ENCODE measurements at regions not wholly inside any gene's neighbourhood (a gene's known extent, or its start where the extent isn't known, plus 50 kb on each side); places are given as distances from the start of the nearest gene placed in this dataset.

DNA sequence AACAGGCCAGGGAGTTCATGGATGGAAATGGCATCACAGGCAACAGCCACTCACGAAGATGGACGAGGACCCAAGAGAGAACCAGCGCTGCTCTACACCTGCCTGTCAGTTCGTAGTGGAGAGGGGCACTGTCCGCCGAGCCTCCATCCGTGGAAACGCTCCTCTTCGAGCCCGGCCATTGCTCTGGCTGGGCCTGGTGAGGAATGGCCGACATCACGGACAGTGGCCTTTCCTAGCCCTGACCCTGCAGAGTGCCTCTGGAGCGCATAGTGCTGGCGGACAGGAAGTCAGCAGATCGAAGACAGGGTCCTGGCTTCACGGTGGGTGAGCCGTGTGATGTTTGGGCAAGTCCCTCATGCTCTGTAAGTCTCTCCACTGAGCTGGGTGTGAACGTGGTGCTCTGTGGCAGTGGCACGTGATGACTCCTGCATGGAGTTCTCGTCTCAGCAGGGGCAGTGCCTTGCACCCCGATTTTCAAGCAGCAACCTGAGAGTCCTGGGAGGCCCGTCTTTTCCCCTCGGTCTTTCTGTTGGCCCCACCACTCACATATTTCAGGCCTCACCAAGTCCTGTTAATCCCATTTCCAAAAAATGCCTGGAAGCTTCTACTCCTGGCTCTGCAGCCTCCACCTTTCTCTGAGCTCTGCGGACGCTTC, 214.4 kb downstream of the ERMARD start:
- no peak for DNase-seq

DNA sequence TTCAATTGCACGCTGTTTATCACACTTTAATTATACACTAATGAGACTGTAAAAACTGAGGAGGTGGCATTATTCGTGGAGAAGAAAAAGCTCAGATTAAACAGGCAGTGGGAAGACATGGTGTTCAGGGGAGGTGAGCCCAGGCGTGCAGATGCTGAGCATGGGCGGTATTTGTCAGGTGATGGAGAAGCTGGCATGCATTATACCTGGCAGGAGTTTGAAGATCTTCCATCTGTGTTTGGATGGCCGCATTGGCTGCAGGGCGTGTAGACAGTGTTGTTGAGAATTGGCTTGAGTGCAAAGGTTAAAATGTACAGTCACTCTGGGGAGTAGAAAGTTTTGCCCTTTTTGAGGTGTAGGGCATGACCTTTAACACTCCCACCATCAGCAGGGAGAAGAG, 213.8 kb downstream of the ERMARD start:
- DNase-seq: no peak

DNA sequence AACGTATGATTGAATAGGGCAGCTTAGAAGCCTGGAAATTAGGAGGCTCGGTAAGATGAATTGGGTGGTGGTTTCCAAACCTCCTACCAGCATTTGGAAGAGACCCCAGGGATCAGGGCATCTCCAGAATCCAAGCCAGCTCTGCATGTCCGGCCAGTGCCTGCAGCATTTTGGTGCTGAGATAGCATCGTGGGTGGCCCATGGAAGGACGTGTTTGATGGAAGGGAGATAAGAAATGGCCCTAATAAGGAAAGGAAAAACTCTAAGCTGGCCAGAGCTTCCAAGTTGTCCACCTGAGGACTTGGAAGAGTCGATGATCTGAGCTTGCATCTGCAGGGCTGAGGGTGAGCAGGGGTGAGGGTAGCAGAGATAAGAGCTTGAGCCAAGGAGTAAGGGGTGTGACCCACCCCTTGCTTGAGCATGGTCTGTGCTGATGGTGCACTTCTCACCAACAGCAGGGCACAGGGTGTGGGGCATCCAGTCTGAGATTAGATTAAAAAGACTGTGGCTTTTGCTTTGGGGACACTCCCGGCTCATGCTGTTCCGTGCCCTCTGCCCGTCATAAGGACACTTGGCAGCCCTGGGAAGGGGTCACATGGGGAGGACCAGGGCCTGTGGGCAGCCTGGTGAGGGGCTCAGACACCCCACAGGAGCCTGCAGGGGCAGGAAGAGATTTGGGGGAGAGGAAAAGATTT, 213.2 kb downstream of the ERMARD start:
- no peak for DNase-seq

DNA sequence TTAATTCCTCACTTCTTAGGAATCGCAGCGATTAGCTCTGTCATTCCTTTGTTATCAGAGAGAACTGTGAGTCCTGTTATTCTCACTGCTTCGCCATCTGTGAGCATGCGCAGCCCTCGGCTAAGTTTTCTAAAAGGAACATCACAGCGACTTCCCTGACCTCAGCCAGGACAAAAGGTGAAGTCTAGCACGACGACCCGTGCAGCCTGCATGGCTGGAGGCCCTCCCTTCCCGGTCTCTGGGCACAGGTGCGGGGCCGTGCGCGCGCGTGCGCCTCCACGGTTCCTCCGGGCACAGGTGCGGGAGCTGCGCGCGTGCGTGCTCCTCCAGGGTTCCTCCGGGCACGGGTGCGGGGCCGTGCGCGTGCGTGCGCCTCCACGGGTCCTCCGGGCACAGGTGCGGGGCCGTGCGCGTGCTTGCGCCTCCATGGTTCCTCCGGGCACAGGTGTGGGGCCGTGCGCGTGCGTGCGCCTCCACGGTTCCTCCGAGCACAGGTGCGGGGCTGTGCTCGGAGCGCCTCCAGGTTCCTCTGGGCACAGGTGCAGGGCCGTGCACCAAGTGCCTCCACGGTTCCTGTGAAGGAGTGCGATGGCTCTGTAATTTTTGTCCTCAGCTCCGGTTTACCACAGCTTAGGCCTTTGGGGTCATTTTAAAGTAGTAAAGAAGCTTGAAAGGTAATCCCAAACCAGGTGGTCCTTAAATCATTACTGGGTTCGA, 212.3 kb downstream of the ERMARD start:
- no peak for DNase-seq

DNA sequence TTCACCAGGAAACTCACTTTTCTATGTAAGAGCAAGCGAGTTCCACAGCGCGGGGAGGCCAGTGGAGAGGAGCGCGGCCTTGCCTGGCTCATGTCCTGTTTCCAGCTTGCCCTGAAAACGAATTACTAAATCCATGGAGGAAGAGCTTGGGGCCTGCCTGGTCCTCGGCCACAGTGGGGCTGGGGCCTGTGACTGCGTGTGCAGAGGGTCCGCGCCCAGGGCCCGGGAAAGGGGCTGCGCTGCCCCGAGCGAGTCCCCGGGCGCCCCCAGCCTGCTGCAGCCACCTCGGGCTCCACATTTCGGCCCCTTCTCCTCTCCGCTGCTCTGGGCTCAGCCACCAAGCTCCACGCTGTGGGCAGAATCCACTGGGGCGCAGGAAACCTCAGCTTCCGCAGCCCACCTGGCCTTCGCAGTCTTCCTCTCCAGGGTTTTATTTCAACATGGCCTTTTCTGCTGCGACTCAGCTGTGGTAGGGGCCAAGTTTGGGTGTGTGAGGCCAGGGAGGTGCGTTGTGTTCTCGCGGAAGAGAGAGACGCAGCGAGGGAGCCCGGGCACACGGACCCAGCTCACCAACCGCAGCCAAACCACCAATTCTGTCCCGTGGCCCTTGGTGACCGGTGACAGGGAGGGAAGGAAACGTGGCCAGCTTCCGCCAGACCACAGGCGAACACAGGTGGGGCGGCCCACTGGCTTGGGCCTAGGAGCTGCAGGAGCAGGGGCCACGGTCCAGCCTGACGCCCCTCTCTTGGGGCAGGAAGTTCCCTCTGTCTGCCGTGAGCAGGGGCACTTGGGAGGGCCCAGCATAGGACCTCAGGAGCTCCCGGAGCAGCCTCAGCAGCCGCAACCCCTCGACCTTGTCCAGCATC, 211.4 kb downstream of the ERMARD start:
- DNase-seq: no peak

DNA sequence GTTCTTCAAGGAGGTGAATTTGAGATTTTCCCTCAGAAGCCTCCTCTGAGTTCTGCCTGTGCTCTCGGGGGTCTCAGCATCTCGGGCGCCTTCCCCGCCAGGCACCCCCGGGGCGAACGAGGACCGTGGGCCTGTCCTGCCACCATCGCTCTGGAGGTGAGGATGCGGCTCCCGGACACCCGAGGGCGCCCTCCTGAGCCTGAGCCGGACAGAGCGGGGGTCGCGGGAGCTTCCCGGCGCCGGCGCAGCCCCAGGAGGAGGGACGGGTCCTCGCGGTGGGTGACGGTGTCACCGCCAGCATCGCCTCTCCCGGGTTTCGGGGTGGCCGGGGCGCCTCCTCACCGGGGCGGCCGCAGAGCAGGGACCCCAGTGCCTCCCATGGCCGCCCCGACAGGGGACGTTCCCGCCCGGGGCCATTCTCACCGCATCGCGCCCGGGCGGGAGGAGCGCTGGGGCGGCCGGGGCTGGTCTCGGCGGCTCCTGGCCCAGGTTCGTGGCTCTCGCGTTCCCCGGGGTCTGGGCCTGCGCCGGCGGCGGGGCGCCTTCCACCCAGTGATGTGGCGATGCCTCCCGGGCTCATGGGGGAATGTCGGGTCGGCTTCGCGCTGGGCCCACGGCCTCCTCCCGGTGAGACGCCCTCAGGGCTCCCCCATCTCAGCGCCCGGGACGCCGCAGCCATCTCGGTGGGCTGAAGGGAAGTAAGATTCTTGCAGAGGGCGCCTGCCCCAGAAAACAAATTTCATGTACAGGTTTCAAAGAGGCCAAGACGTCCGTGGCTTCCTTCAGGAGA, 210.5 kb downstream of the ERMARD start:
- DNase-seq: no peak

DNA sequence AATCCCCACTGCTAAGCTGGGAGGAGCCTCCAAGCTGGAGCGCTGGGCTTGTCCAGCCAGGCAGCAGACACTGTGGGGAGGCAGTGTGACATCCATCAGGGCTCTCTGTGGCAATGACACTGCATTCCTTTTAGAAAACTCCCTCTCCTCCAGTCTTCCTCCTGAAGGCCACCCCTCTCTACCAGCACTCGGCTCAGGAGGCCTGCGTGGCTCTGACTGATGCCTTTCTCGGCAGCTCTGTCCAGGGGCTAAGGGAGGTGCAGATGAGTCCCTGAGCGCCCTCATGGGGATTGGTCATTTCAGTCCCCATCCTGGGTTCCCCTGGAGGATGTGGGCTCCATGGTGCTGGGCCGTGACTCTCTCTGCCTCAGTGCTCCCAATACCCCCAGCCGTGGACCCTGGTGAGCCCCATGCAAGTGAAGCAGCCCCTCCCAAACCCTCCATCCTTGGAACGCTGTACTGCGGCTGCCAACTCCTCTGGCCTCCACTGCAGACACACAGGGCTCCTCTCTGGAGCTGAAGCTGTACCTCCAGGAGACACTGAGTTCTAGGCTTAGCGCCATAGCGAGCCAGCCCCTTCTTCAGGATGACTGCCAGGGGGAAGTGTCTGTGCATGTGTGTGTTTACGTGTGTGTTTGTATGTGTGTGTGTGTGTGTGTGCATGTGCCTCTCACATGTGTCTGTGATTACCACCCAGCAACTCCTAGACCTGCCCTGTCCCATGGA, 209.6 kb downstream of the ERMARD start:
- DNase-seq: no peak

DNA sequence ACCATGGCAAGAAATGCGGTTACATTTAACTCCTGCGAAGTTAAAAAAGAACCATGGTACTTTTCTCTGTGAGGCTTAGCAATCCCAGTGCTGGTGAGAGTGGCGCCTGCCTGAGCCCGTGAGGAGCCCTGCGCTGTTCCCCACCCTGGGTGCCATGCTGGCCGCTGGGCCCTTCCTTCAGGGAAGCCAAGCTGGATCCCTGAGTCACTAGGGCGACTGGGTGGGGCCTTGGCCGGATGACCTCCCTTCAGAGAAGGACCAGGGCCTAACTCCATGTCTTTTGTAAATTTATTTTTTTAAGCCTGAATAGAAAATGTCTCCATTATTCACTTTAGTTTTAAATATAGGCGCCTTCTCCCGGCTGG, 209.1 kb downstream of the ERMARD start:
- no peak for DNase-seq

DNA sequence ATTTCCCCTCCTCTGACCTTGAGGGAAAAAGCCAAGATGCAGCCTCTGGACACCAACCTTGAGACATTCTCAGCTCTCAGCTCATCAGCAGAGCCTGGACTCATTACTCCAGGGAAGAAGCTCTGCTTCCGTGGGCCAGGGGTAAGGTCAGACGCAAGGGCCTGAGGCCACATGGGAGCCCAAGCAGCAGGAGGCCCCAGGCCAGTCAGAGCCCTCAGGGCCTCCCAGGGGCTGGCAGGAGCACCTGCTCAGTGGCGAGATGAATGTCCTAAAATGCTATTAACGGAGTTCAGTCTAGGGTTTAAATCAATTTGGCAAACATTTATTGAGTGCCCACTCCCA, 208.6 kb downstream of the ERMARD start:
- DNase-seq: no peak

DNA sequence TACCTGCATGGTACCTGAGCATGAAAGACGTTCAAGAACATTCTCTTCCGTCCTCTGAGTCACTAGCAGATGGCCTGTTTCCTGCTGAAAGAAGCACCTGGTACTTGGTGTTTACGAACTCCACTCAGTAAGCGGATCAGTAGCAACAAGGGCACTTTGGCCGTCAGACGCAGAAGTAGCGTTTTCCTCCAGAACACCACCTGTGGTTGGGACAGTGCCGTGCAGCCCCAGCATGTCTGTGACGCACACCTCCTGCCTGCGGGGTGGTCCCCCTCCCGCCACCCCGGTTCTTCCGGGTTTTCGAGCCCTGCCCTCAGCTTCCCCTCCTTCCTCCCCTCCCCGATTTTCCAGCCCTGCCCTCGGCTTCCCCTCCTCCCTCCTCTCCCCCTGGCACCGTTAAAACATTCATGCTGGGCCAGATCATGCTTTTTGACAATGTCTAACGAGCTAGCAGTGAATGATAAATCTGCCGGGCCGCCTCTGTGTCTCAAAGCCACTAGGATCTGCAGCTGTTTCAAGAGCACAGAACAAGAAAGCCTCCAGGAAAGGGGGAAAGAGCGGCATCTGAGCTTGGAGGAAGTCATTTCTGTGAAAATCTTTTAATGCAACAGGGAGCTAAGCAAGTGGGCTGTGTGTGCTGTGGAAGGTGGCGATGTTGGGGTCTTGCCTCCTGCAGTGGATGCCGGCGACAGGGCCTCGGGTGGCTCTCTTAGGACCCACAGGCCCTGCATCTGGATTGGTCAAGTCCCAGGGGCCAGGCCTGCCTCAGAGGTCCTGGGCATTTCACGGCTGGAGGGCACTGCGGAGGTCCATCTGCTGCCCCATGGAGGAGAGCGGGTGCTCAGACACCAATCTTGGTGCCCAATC, 207.9 kb downstream of the ERMARD start:
- no peak for DNase-seq

DNA sequence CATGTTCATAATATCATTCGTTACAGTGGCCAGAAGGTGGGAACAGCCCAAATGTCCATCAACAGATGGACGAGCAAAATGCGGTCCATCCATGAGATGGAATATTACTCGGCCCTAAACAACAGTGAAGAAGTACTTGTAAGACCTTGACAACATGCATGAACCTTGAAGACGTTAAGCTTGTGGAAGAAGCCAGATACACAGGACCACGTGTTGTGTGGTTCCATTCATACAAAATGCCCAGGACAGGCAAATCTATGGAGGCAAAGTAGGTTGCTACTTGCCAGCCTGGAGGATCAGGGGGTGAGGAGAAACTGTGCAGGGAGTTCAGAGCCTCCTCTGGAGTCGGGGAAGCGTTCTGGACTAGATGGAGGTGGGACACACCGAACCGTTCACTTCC, 207.1 kb downstream of the ERMARD start:
- DNase-seq: no peak

DNA sequence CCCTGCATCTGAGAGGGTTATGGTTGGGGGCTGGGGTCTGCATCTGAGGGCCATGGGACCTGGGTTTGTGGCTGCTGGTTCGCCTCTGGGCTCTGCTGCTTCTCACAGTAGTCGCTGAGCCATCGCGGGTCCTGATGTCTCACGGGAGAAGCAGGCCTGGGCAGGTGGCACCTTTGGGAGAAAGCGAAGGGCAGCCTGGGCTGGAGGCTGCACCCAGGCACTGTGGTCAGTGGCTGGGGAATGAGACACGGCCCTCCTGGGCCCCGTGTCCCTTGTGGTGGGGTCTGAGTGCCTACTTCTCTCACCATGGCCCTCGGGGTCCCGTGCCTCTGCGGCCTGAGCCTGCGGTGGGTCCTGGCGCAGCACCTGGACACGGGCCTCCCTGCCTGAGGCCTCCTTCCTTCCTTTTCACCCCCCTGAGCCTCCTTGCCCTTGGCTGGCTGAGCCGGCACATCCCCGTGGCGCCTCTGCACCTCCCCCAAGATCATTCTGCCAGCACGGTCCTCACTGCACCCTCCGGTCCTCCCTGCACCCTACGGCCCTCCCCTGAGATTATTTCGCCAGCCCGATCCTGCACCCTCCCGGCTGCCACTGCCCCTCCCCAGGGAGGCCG, 206.0 kb downstream of the ERMARD start:
- DNase-seq: no peak

DNA sequence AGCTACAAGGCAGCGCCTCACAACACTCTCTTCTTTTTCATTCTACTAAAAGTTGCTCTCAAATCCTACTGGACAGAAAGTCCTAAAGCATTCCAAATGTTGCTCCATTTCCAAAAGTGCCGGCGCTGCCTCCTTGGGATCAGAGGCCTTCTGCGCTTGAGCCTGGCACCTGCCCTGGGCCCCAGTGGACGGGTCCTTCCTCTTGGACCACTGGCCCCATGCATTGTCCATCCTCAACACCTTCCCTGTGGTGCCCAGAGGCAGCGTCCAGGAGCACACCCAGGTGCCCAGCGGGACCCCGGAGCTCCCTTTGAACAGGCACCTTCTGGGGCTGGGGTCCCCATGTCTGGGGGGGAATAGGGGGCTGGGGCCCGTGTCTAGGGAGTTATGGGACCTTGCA, 205.2 kb downstream of the ERMARD start:
- no peak for DNase-seq

DNA sequence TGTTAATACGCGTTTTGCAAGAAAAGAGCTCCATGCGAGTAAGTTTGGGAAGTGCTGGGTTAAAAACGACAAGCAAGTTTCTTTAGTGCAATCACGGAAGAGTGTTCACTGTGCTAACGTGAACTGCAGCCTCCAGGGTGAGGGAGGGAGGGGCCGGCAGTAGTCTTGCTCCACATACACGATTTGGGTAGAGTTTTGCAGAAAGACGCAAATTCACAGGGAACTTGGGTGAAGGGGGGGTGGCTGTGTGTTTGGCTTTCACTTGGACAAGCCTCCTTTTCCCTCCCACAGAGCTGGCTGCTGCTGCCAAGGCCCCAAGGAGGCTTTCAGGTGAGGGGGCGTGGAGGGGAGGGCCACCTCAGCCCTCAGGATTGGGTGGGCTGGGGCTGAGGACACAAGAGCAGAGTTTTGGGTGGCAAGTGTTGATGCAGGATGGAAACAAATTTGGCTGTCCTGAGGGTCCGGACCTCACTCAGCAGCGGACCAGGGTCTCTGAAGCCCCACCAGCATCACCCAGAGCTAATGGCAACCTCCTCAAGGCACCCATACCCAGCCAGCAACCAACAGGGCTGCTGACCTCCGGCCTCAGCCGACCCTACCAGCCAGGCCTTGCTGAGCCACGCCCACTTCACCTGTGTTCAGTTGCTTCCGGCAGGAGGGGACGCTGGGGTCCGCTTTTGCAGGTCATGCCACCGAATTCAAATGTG, 204.5 kb downstream of the ERMARD start:
- no peak for DNase-seq

DNA sequence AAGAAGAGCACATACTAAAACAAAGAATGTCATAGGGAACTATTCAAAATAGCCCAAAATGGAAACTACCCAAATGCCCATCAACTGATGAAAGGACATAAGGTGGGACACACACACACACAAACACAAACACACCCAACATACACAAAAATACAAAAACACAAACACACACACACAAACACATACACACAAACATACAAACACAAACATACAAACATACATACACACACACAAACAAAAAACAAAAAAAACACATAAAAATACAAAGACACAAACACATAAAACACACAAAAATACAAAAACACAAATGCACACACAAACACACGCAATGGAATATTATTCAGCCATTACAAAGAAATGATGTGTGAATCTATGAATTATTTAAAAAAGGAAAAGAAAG, 203.6 kb downstream of the ERMARD start:
- DNase-seq: no peak

DNA sequence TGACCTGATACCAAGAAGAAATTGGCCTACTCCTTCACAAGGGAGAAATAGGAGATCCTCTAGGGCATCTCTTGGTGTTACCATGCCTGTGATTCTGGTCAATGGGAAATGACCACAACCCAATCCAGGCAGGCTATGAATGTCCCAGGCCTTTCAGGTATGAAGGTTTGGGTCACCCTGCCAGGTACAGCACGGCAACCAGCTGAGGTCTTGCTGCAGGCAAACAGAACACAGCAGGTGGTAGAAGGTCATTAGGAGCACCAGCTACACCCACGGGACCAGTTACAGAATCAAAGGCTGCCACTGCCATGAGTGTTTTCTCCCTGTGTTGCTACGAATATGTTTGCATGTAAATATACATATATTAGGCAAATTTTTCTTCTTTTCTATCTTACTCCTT, 202.3 kb downstream of the ERMARD start:
- no peak for DNase-seq

DNA sequence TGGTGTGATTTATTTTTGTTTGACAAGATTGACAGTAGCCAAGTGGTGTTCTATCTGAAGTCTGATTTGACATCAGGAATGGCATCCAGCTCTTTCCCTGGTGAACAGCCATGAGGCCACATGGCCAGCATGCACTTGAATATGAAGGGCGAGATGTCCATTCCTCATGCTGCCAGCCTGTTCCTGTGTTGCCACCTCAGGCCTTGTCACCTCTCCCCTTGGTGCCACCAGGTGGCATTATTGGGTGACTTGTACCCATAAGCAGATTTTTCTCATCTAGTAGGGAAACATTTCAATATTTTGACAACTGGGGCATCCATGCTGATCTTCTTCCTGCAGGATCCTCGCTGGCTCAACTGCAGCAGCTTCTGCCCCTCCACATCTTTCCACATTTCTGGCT, 199.1 kb downstream of the ERMARD start:
- no peak for DNase-seq

DNA sequence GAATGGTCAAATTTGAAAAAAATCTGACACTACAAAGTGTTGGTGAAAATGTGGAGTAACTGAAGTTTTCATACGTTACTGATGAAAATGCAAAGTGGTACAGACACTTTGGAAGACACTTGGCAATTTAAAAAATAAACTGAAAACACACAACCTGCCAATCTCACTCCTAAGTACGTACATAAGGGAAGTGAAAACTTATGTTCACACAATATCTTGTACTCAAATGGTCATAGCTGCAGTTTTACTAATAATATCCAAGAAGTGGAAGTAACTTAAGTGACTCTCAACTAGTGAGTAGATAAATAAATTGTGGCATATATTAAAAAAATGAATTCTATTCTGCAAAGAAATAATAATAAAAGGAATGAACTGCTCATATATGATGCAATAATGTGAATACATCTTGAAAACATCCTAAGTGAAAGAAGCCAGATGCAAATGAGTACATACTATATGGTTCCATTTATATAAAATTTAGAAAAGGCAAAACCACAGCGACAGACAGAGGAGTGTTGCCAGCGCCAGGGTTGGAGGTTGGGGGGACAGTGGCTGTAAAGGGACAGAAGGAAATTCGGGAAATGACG, 198.2 kb downstream of the ERMARD start:
- DNase-seq: no peak

DNA sequence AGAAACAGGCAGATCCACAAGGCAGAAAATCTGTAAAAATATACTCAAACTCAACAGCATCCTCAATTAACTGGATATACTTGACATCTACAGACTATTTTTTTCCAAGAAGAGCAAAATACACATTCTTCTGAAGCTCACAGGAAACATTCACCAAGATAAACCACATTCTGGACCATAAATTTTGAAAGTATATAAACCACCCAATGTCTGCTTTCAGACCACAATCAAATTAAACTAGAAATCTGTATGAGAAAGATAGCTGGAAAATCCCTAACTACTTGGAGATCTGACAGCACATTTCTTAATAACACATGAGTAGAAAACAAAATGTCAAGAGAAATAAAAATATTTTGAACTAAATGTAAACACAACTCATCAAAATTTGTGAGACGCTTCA, 195.5 kb downstream of the ERMARD start:
- no peak for DNase-seq

Measured in renal pelvis (tissue), 1 donor.